ENCODE measurements at regions not wholly inside any gene's neighbourhood (a gene's known extent, or its start where the extent isn't known, plus 50 kb on each side); places are given as distances from the start of the nearest gene placed in this dataset.
A peak's percentile ranks its signal among the peaks of the same experiment; 100 is the strongest.

GRCh38 chr7:25996006-25996408 is 156.0 kb upstream of the NFE2L3 start:
- peak; percentile 30 for DNase-seq
- no peak overlapping the region for H3K4me3 ChIP-seq (ENCODE audit: insufficient read depth, low read depth, low read length)
- no peaks in the 10 kb centered on the region for H3K27me3 ChIP-seq (ENCODE audit: control insufficient read depth, insufficient read depth, low read length)
- H3K36me3 ChIP-seq (replicated peaks; ENCODE audit: control insufficient read depth, insufficient read depth, low read length): no peaks in the 10 kb centered on the region

- no peak for DNase-seq
- no peaks in the 10 kb centered on the region for H3K36me3 ChIP-seq (replicated peaks; ENCODE audit: control insufficient read depth, insufficient read depth, low read length)
- no peaks in the 10 kb centered on the region for H3K27me3 ChIP-seq (ENCODE audit: control insufficient read depth, insufficient read depth, low read length)
- no peak overlapping the region for H3K4me3 ChIP-seq (ENCODE audit: insufficient read depth, low read depth, low read length)
These were observed 153.5 kb upstream of the NFE2L3 start for GRCh38 chr7:25998499-25998898.

- no peak for DNase-seq
- no peaks in the 10 kb centered on the region for H3K36me3 ChIP-seq (replicated peaks; ENCODE audit: control insufficient read depth, insufficient read depth, low read length)
- H3K4me3 ChIP-seq (ENCODE audit: insufficient read depth, low read depth, low read length): no peak overlapping the region
- no peaks in the 10 kb centered on the region for H3K27me3 ChIP-seq (ENCODE audit: control insufficient read depth, insufficient read depth, low read length)
These were observed 151.2 kb upstream of the NFE2L3 start for GRCh38 chr7:26000841-26001240.

GRCh38 chr7:26001662-26002244 is 150.2 kb upstream of the NFE2L3 start:
- no peak overlapping the region for H3K4me3 ChIP-seq (ENCODE audit: insufficient read depth, low read depth, low read length)
- no peak for DNase-seq

GRCh38 chr7:26005683-26006410 is 146.2 kb upstream of the NFE2L3 start:
- no peaks in the 10 kb centered on the region for H3K27me3 ChIP-seq (ENCODE audit: control insufficient read depth, insufficient read depth, low read length)
- no peaks in the 10 kb centered on the region for H3K36me3 ChIP-seq (replicated peaks; ENCODE audit: control insufficient read depth, insufficient read depth, low read length)
- H3K4me3 ChIP-seq (ENCODE audit: insufficient read depth, low read depth, low read length): no peak overlapping the region
- no peak for DNase-seq

More at GRCh38 chr7:26001662-26002244, 150.2 kb upstream of the NFE2L3 start:
- no peaks in the 10 kb centered on the region for H3K27me3 ChIP-seq (ENCODE audit: control insufficient read depth, insufficient read depth, low read length)
- H3K36me3 ChIP-seq (replicated peaks; ENCODE audit: control insufficient read depth, insufficient read depth, low read length): no peaks in the 10 kb centered on the region

GRCh38 chr7:26006426-26006825 is 145.6 kb upstream of the NFE2L3 start:
- H3K27me3 ChIP-seq (ENCODE audit: control insufficient read depth, insufficient read depth, low read length): no peaks in the 10 kb centered on the region
- no peak overlapping the region for H3K4me3 ChIP-seq (ENCODE audit: insufficient read depth, low read depth, low read length)
- no peaks in the 10 kb centered on the region for H3K36me3 ChIP-seq (replicated peaks; ENCODE audit: control insufficient read depth, insufficient read depth, low read length)
- no peak for DNase-seq

GRCh38 chr7:26007510-26007909 is 144.5 kb upstream of the NFE2L3 start:
- no peak for DNase-seq
- Histone ChIP-seq H3K36me3 (replicated peaks; ENCODE audit: control insufficient read depth, insufficient read depth, low read length) (no peaks in the 10 kb centered on the region), H3K27me3 (ENCODE audit: control insufficient read depth, insufficient read depth, low read length) (no peaks in the 10 kb centered on the region), H3K4me3 (ENCODE audit: insufficient read depth, low read depth, low read length) (no peak overlapping the region)

GRCh38 chr7:26008428-26008827 is 143.6 kb upstream of the NFE2L3 start:
- Histone ChIP-seq H3K27me3 (ENCODE audit: control insufficient read depth, insufficient read depth, low read length) (no peaks in the 10 kb centered on the region), H3K36me3 (replicated peaks; ENCODE audit: control insufficient read depth, insufficient read depth, low read length) (no peaks in the 10 kb centered on the region), H3K4me3 (ENCODE audit: insufficient read depth, low read depth, low read length) (no peak overlapping the region)
- no peak for DNase-seq

- Histone ChIP-seq H3K36me3 (replicated peaks; ENCODE audit: control insufficient read depth, insufficient read depth, low read length) (no peaks in the 10 kb centered on the region), H3K4me3 (ENCODE audit: insufficient read depth, low read depth, low read length) (no peak overlapping the region), H3K27me3 (ENCODE audit: control insufficient read depth, insufficient read depth, low read length) (no peaks in the 10 kb centered on the region)
- no peak for DNase-seq
These were observed 140.8 kb upstream of the NFE2L3 start for GRCh38 chr7:26011039-26011696.

- H3K27me3 ChIP-seq (ENCODE audit: control insufficient read depth, insufficient read depth, low read length): no peaks in the 10 kb centered on the region
- H3K4me3 ChIP-seq (ENCODE audit: insufficient read depth, low read depth, low read length): no peak overlapping the region
- DNase-seq: no peak
- no peaks in the 10 kb centered on the region for H3K36me3 ChIP-seq (replicated peaks; ENCODE audit: control insufficient read depth, insufficient read depth, low read length)
These were observed 138.4 kb upstream of the NFE2L3 start for GRCh38 chr7:26013551-26014083.

GRCh38 chr7:26022982-26023381 is 129.0 kb upstream of the NFE2L3 start:
- Histone ChIP-seq H3K4me3 (ENCODE audit: insufficient read depth, low read depth, low read length) (no peak overlapping the region), H3K36me3 (replicated peaks; ENCODE audit: control insufficient read depth, insufficient read depth, low read length) (no peaks in the 10 kb centered on the region), H3K27me3 (ENCODE audit: control insufficient read depth, insufficient read depth, low read length) (no peaks in the 10 kb centered on the region)
- no peak for DNase-seq

- no peak overlapping the region for H3K4me3 ChIP-seq (ENCODE audit: insufficient read depth, low read depth, low read length)
- no peaks in the 10 kb centered on the region for H3K36me3 ChIP-seq (replicated peaks; ENCODE audit: control insufficient read depth, insufficient read depth, low read length)
- H3K27me3 ChIP-seq (ENCODE audit: control insufficient read depth, insufficient read depth, low read length): no peaks in the 10 kb centered on the region
- DNase-seq: no peak
These were observed 122.1 kb upstream of the NFE2L3 start for GRCh38 chr7:26029911-26030310.

- DNase-seq: no peak
- no peaks in the 10 kb centered on the region for H3K36me3 ChIP-seq (replicated peaks; ENCODE audit: control insufficient read depth, insufficient read depth, low read length)
These were observed 117.6 kb upstream of the NFE2L3 start for GRCh38 chr7:26034391-26034790.

GRCh38 chr7:26035552-26035951 is 116.4 kb upstream of the NFE2L3 start:
- H3K36me3 ChIP-seq (replicated peaks; ENCODE audit: control insufficient read depth, insufficient read depth, low read length): no peaks in the 10 kb centered on the region
- no peaks in the 10 kb centered on the region; the same call in 1 of the 2 replicates for H3K27me3 ChIP-seq (ENCODE audit: control insufficient read depth, insufficient read depth, low read length)
- DNase-seq: no peak
- no peak overlapping the region for H3K4me3 ChIP-seq (ENCODE audit: insufficient read depth, low read depth, low read length)

More at GRCh38 chr7:26034391-26034790, 117.6 kb upstream of the NFE2L3 start:
- Histone ChIP-seq H3K4me3 (ENCODE audit: insufficient read depth, low read depth, low read length) (no peak overlapping the region), H3K27me3 (ENCODE audit: control insufficient read depth, insufficient read depth, low read length) (no peaks in the 10 kb centered on the region)

GRCh38 chr7:26036092-26036491 is 115.9 kb upstream of the NFE2L3 start:
- H3K4me3 ChIP-seq (ENCODE audit: insufficient read depth, low read depth, low read length): no peak overlapping the region
- H3K27me3 ChIP-seq (ENCODE audit: control insufficient read depth, insufficient read depth, low read length): no peaks in the 10 kb centered on the region; the same call in 1 of the 2 replicates
- no peak for DNase-seq
- no peaks in the 10 kb centered on the region for H3K36me3 ChIP-seq (replicated peaks; ENCODE audit: control insufficient read depth, insufficient read depth, low read length)
